ENCODE measurements at regions not wholly inside any gene's neighbourhood (a gene's known extent, or its start where the extent isn't known, plus 50 kb on each side); places are given as distances from the start of the nearest gene placed in this dataset.
A peak's percentile ranks its signal among the peaks of the same experiment; 100 is the strongest.

DNA sequence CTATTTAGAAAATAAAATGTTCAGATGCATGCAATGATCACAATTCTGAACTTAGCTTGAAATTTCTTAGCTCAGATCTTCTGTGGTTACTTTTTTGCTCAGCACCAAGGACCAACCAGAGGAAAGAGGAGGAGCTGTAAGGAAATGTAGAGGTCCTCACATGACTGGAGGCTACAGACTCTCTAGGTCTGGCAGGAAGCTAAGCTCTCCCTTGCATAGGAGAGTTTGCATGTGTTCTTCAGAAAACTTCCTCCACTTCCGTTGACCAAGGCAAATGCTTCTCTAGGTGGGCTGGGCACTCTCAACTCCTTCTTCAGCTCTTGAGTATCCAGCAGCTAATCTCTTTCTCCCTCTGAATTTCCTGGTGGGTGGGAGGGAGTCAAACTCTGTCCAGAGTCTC lies 119.6 kb downstream of the BTC start:
- no peaks in the 10 kb centered on the region for H3K27me3 ChIP-seq
- H3K36me3 ChIP-seq = no peaks in the 10 kb centered on the region
- no peak for TF ChIP-seq POLR2A (IDR thresholded peaks at IDR 0.05)
- H3K9me3 ChIP-seq = no peaks in the 10 kb centered on the region
- 20 to 33% methylated on average over 1 of the region's 1 CpG for WGBS, 2 donors
- no peak for DNase-seq
- intact Hi-C loops (cut with DNase I) = loop anchor here (10.0 kb wide), 1 partner anchor 300 kb away; no protein-coding TSS in a partner anchor
- H3K4me3 ChIP-seq (replicated peaks in 1 of 3) = no peak overlapping the region
- no peak overlapping the region for H3K27ac ChIP-seq
- H3K4me1 ChIP-seq = no peaks in the 10 kb centered on the region

DNA sequence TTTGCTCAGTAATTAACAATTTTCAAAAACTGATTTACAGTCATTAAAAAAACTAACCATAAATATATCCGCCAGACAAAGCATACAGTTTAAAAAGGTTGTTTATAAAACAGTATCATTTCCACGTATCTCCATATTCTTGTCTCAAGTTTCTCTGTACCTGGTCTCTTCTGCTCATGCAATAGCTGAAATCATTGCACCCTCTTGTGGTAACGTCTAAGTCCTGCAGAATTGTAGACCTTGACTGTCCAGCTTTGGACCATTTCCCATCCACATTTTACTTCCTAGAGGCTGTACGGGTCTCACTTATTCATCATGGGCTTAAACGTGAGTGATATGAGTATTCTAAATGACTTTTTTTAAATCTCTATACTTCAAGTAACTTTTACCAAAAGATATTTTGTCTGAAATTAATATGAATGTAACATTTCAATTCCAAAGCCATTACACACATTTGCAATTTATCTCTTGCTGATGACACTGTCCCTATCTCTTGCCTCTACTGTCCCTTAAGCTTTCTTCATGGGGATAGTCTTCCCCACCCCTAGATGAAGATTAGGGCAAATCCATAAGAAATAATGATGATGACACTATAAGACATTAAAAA lies 118.5 kb downstream of the BTC start:
- no peak overlapping the region for H3K27ac ChIP-seq
- H3K9me3 ChIP-seq = no peaks in the 10 kb centered on the region
- no peaks in the 10 kb centered on the region for H3K4me1 ChIP-seq
- no peak for DNase-seq
- WGBS, 2 donors = 9 to 13% methylated on average over 5 of the region's 5 CpGs
- TF ChIP-seq, protein P1, sequence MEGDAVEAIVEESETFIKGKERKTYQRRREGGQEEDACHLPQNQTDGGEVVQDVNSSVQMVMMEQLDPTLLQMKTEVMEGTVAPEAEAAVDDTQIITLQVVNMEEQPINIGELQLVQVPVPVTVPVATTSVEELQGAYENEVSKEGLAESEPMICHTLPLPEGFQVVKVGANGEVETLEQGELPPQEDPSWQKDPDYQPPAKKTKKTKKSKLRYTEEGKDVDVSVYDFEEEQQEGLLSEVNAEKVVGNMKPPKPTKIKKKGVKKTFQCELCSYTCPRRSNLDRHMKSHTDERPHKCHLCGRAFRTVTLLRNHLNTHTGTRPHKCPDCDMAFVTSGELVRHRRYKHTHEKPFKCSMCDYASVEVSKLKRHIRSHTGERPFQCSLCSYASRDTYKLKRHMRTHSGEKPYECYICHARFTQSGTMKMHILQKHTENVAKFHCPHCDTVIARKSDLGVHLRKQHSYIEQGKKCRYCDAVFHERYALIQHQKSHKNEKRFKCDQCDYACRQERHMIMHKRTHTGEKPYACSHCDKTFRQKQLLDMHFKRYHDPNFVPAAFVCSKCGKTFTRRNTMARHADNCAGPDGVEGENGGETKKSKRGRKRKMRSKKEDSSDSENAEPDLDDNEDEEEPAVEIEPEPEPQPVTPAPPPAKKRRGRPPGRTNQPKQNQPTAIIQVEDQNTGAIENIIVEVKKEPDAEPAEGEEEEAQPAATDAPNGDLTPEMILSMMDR (IDR thresholded peaks at IDR 0.05) = peak; percentile 32 to 75 (median 58)
- TF ChIP-seq POLR2A (IDR thresholded peaks at IDR 0.05) = no peak
- no peaks in the 10 kb centered on the region for H3K36me3 ChIP-seq
- intact Hi-C loops (cut with DNase I) = loop anchor here (10.0 kb wide), 1 partner anchor 301 kb away; no protein-coding TSS in a partner anchor
- no peak overlapping the region for H3K4me3 ChIP-seq (replicated peaks in 1 of 3)
- H3K27me3 ChIP-seq = no peaks in the 10 kb centered on the region

GRCh38 chr4:74682567-74683359 lies 111.6 kb downstream of the BTC start:
- H3K9me3 ChIP-seq = no peaks in the 10 kb centered on the region
- H3K4me1 ChIP-seq = peaks cover 0 to 6% of the 10 kb centered on the region in 2 donors
- H3K4me3 ChIP-seq (replicated peaks in 1 of 3) = no peak overlapping the region
- H3K36me3 ChIP-seq = no peaks in the 10 kb centered on the region
- WGBS, 2 donors = 33 to 62% methylated on average over 2 of the region's 2 CpGs
- no peaks in the 10 kb centered on the region for H3K27me3 ChIP-seq
- TF ChIP-seq POLR2A (IDR thresholded peaks at IDR 0.05) = no peak
- TF ChIP-seq, protein P1 (IDR thresholded peaks at IDR 0.05) = no peak
- H3K27ac ChIP-seq = peak overlapping the region in 1 of 3 donors; percentile 10
- DNase-seq = peak; percentile 54 to 66
- intact Hi-C loops (cut with DNase I) = no loop called here

DNA sequence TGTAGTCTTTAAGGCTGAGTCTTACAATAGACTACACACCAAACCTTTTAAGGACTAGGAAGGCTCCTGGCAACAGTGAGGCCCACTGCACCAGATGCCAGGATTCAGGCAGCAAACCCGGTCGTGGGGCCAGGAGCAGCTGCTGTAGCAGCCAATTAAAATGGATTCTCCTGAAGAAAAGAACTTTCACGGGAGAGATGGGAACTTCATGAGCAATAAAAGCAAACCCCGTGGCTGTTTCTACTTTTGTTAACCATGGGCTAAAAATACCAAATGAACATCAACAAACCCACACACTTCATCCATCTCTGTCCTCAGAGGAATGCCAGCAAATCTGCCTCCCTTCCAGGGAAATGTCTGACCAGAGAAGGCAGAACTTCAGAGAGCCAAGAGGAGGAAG lies 101.4 kb downstream of the BTC start:
- 45 to 60% methylated on average over 4 of the region's 4 CpGs for WGBS, 2 donors
- TF ChIP-seq POLR2A (IDR thresholded peaks at IDR 0.05) = no peak
- TF ChIP-seq, protein P1 (IDR thresholded peaks at IDR 0.05) = no peak
- Histone ChIP-seq H3K4me3 (replicated peaks in 1 of 3) (no peak overlapping the region), H3K27ac (no peak overlapping the region), H3K36me3 (no peaks in the 10 kb centered on the region), H3K4me1 (no peaks in the 10 kb centered on the region), H3K9me3 (no peaks in the 10 kb centered on the region), H3K27me3 (no peaks in the 10 kb centered on the region)
- intact Hi-C loops (cut with DNase I) = no loop called here
- no peak for DNase-seq
